ENCODE measurements at regions not wholly inside any gene's neighbourhood (a gene's known extent, or its start where the extent isn't known, plus 50 kb on each side); places are given as distances from the start of the nearest gene placed in this dataset.
"Not testable (repeated sequence)": the region's sequence is repeated elsewhere in the genome, so short reads cannot be mapped to it uniquely, and the experiment has no call there.

GRCh38 chr20:30500829-30501440 is 756.5 kb upstream of the DEFB115 start:
- no peak for TF ChIP-seq CTCF (IDR thresholded peaks at IDR 0.05; ENCODE audit: low read depth, low read length)
- no peak for DNase-seq (ENCODE audit: low read depth in 2 of 2)

GRCh38 chr20:30502670-30503069 is 754.8 kb upstream of the DEFB115 start:
- TF ChIP-seq CTCF (IDR thresholded peaks at IDR 0.05; ENCODE audit: low read depth, low read length): no peak
- no peak overlapping the region for H3K4me3 ChIP-seq (replicated peaks in 1 of 2; ENCODE audit: low read depth in 2 of 2, low read length in 2 of 2)
- DNase-seq (ENCODE audit: low read depth in 2 of 2): no peak

More at GRCh38 chr20:30500829-30501440, 756.5 kb upstream of the DEFB115 start:
- H3K4me3 ChIP-seq (replicated peaks in 1 of 2; ENCODE audit: low read depth in 2 of 2, low read length in 2 of 2): no peak overlapping the region

- H3K4me3 ChIP-seq (replicated peaks in 1 of 2; ENCODE audit: low read depth in 2 of 2, low read length in 2 of 2); DNase-seq (ENCODE audit: low read depth in 2 of 2): not testable (repeated sequence)
Measured at GRCh38 chr20:30503204-30503603, 754.3 kb upstream of the DEFB115 start.

GRCh38 chr20:30503992-30504570 is 753.4 kb upstream of the DEFB115 start:
- TF ChIP-seq CTCF (IDR thresholded peaks at IDR 0.05; ENCODE audit: low read depth, low read length): no peak
- H3K4me3 ChIP-seq (replicated peaks in 1 of 2; ENCODE audit: low read depth in 2 of 2, low read length in 2 of 2): no peak overlapping the region
- DNase-seq (ENCODE audit: low read depth in 2 of 2): no peak

GRCh38 chr20:30505566-30505965 is 751.9 kb upstream of the DEFB115 start:
- no peak overlapping the region for H3K4me3 ChIP-seq (replicated peaks in 1 of 2; ENCODE audit: low read depth in 2 of 2, low read length in 2 of 2)
- no peak for DNase-seq (ENCODE audit: low read depth in 2 of 2)
- no peak for TF ChIP-seq CTCF (IDR thresholded peaks at IDR 0.05; ENCODE audit: low read depth, low read length)

GRCh38 chr20:30506100-30506499 is 751.4 kb upstream of the DEFB115 start:
- no peak for DNase-seq (ENCODE audit: low read depth in 2 of 2)
- no peak for TF ChIP-seq CTCF (IDR thresholded peaks at IDR 0.05; ENCODE audit: low read depth, low read length)
- H3K4me3 ChIP-seq (replicated peaks in 1 of 2; ENCODE audit: low read depth in 2 of 2, low read length in 2 of 2): no peak overlapping the region

GRCh38 chr20:30508382-30508781 is 749.1 kb upstream of the DEFB115 start:
- not testable (repeated sequence) for H3K4me3 ChIP-seq (replicated peaks in 1 of 2; ENCODE audit: low read depth in 2 of 2, low read length in 2 of 2)

More at GRCh38 chr20:30508382-30508781, 749.1 kb upstream of the DEFB115 start:
- not testable (repeated sequence) for DNase-seq (ENCODE audit: low read depth in 2 of 2)
